HUES64 (cell line): ENCODE measurements at regions not wholly inside any gene's neighbourhood (a gene's known extent, or its start where the extent isn't known, plus 50 kb on each side); places are given as distances from the start of the nearest gene placed in this dataset.

ENCODE experiments used
- H3K27ac ChIP-seq: 2 replicates; pipeline ENCODE4 v1.7.0; 2013; ENCODE audit warnings: low read depth, low read length, inconsistent platforms
- H3K27me3 ChIP-seq: 2 replicates; pipeline ENCODE4 v1.6.1; 2013; ENCODE audit warnings: mild to moderate bottlenecking, low read length; ENCODE audit not compliant: insufficient read depth
- H3K36me3 ChIP-seq: 2 replicates; pipeline ENCODE4 v1.6.1; 2013; ENCODE audit warnings: mild to moderate bottlenecking, low read length; ENCODE audit not compliant: insufficient read depth
- H3K4me1 ChIP-seq: 2 replicates; pipeline ENCODE4 v1.6.1; 2013; ENCODE audit warnings: mild to moderate bottlenecking, low read length, moderate library complexity; ENCODE audit not compliant: insufficient read depth
- H3K4me3 ChIP-seq: 2 replicates; pipeline ENCODE4 v1.5.1; 2013; ENCODE audit warnings: mild to moderate bottlenecking, low read length, moderate library complexity
- H3K9ac ChIP-seq: 2 replicates; pipeline ENCODE4 v1.6.1; 2013; ENCODE audit warnings: mild to moderate bottlenecking, low read depth, low read length
- H3K9me3 ChIP-seq: 2 replicates; pipeline ENCODE4 v1.6.1; 2013; ENCODE audit warnings: low read depth, low read length; ENCODE audit not compliant: insufficient read depth
- WGBS: fragments of 150-250, 120-280 bp; methylation state at CpG from one replicate; pipeline ENCODE4 v1.1.7; 2013; ENCODE audit warnings: missing lambda C conversion rate; 5-methylcytosine and 5-hydroxymethylcytosine counted together

DNA sequence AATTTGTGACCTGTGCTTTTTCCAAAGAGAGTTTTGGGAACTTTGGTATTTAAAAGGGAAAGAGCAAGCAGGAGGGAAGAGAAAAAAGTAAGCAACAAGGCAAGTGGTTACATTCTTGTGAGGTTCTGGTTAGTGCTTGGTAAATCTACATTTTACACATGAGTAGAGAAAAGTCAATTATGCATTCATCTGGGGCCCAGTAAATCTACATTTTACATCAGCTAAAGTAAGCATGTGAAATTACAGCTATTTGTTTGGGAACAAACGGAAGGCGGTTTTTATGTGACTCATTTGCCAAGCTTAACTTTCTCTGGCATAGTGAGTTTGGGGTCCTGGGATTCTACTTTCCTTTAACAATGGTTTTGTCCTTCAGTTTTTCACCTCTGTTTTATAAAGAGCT lies 102.2 kb downstream of the SNX18 start:
- 54% methylated on average over 2 of the region's 2 CpGs for WGBS

GRCh38 chr5:54616518-54617220 lies 99.1 kb downstream of the SNX18 start:
- 95% methylated on average over 7 of the region's 8 CpGs for WGBS
- Histone ChIP-seq H3K9ac (no peak overlapping the region), H3K4me1 (no peaks in the 10 kb centered on the region)

More for the DNA sequence above, 102.2 kb downstream of the SNX18 start:
- Histone ChIP-seq H3K4me3 (no peak overlapping the region), H3K27ac (no peak overlapping the region), H3K4me1 (no peaks in the 10 kb centered on the region), H3K9ac (no peak overlapping the region), H3K27me3 (no peaks in the 10 kb centered on the region), H3K36me3 (no peaks in the 10 kb centered on the region), H3K9me3 (no peaks in the 10 kb centered on the region)

DNA sequence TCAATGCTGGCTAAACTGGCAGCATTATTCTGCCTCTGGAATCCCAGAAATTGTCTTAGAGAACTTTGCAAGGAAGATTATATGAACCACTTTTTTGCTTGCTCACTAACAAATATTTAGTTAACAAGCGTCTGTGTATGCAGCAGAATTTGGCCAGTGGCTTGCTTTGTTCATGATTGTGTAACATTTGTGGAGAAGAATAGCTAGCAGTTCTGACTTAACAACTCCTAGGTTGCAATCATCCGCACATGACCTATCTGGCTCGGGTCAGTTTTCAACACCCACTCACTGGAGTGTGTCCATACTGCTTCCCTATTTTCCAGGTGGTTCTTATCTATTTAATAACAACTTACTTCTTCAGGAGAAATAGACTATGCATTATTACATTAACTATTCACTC lies 98.5 kb downstream of the SNX18 start:
- Histone ChIP-seq H3K36me3 (no peaks in the 10 kb centered on the region), H3K27me3 (no peaks in the 10 kb centered on the region), H3K9ac (no peak overlapping the region), H3K4me1 (no peaks in the 10 kb centered on the region), H3K9me3 (no peaks in the 10 kb centered on the region), H3K27ac (no peak overlapping the region), H3K4me3 (no peak overlapping the region)
- WGBS, result 65% methylated on average over 3 of the region's 3 CpGs

More at GRCh38 chr5:54616518-54617220, 99.1 kb downstream of the SNX18 start:
- H3K4me3 ChIP-seq, result no peak overlapping the region
- no peaks in the 10 kb centered on the region for H3K27me3 ChIP-seq
- H3K27ac ChIP-seq, result no peak overlapping the region
- no peaks in the 10 kb centered on the region for H3K36me3 ChIP-seq
- no peaks in the 10 kb centered on the region for H3K9me3 ChIP-seq

DNA sequence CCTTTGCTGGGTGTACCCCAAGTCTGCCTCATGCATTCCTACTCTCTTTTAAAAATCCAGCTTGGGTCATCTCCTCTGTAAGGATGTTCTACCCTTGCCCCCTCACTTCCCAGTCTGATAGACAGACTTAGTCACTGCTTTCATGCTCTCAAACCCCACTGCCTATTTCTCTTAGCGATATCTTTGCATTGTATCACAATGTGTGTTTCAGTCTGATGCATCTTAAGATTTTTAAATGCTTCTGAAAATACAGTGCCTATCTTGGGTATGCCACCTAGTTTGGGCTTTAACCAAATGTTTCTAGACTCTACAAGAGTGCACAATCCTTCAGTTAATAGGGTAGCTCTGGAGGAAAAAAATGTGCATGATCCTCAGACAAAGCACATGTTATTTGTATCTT lies 97.8 kb downstream of the SNX18 start:
- no peak overlapping the region for H3K4me3 ChIP-seq
- H3K27me3 ChIP-seq, result no peaks in the 10 kb centered on the region
- H3K9ac ChIP-seq, result no peak overlapping the region
- H3K36me3 ChIP-seq, result no peaks in the 10 kb centered on the region
- no peaks in the 10 kb centered on the region for H3K4me1 ChIP-seq
- H3K9me3 ChIP-seq, result no peaks in the 10 kb centered on the region
- WGBS, result 100% methylated on average over 1 of the region's 1 CpG
- no peak overlapping the region for H3K27ac ChIP-seq

GRCh38 chr5:54612711-54613110 lies 95.2 kb downstream of the SNX18 start:
- Histone ChIP-seq H3K36me3 (no peaks in the 10 kb centered on the region), H3K4me1 (no peaks in the 10 kb centered on the region), H3K27me3 (no peaks in the 10 kb centered on the region), H3K4me3 (no peak overlapping the region), H3K27ac (no peak overlapping the region), H3K9ac (no peak overlapping the region), H3K9me3 (no peaks in the 10 kb centered on the region)
- 95% methylated on average over 5 of the region's 5 CpGs for WGBS

DNA sequence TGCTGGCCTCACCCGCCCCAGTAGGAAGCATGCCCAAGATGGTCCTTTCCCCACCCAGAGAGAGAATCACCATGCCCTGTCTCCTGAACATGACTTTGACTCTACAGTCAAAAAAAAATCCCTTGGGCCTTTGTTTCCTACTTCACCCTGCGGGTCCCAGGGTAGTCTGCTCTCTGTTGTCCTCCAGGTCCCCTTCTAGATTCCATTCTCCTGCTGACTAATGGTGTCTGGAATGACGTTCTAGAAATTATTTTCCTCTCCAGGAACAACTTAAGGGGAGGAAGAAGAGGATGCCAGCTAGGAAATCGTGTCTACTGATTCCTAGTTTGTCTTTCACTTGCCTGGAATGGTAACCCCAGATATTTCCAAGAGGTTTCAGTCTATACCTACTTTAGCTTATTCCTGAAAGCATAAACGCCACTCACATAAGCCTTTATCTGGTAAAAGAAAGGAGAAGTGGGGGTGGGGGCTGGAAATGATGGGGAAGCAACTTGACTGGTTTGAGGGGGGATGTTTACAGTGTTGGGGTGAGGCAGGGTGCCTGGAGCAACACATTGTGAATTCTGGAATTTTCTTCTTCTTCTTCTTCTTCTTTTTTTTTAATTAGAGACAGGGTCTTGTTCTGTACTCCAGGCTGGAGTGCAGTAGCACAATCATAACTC lies 93.9 kb downstream of the SNX18 start:
- Histone ChIP-seq H3K4me1 (no peaks in the 10 kb centered on the region), H3K9me3 (no peaks in the 10 kb centered on the region), H3K27ac (no peak overlapping the region), H3K4me3 (no peak overlapping the region), H3K9ac (no peak overlapping the region), H3K36me3 (no peaks in the 10 kb centered on the region), H3K27me3 (no peaks in the 10 kb centered on the region)
- WGBS, result 68% methylated on average over 3 of the region's 5 CpGs

- no peak overlapping the region for H3K4me3 ChIP-seq
- H3K27ac ChIP-seq, result no peak overlapping the region
- WGBS, result 75% methylated on average over 3 of the region's 6 CpGs
- no peaks in the 10 kb centered on the region for H3K27me3 ChIP-seq
- H3K4me1 ChIP-seq, result no peaks in the 10 kb centered on the region
- no peak overlapping the region for H3K9ac ChIP-seq
- no peaks in the 10 kb centered on the region for H3K9me3 ChIP-seq
- no peaks in the 10 kb centered on the region for H3K36me3 ChIP-seq
Observed at GRCh38 chr5:54610197-54610944, 92.8 kb downstream of the SNX18 start.

GRCh38 chr5:54608423-54609085 lies 91.0 kb downstream of the SNX18 start:
- 85% methylated on average over 3 of the region's 3 CpGs for WGBS
- no peaks in the 10 kb centered on the region for H3K4me1 ChIP-seq
- no peaks in the 10 kb centered on the region for H3K27me3 ChIP-seq
- H3K9me3 ChIP-seq, result no peaks in the 10 kb centered on the region
- no peak overlapping the region for H3K4me3 ChIP-seq
- H3K9ac ChIP-seq, result no peak overlapping the region
- no peaks in the 10 kb centered on the region for H3K36me3 ChIP-seq
- no peak overlapping the region for H3K27ac ChIP-seq

DNA sequence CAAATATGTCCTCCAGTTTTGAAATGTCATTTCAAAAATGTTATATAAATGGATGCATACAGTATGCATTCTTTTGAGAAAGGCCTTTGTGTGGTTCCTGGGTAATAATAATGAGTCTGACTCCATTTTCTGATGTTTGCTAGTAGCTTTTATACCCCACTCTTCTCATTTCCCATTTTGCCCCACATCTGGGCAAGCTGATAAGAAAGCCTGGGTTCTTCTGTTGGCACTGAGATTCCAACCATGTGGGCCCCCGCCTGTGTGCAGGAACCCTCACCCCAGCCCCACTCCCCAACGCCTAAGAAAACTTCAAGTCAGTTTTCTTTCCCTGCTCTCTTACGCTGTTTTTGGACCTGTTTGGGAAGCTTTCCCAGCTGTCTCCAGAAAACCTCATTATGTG lies 89.4 kb downstream of the SNX18 start:
- Histone ChIP-seq H3K9me3 (no peaks in the 10 kb centered on the region), H3K27ac (no peak overlapping the region), H3K27me3 (no peaks in the 10 kb centered on the region), H3K4me1 (no peaks in the 10 kb centered on the region), H3K4me3 (no peak overlapping the region), H3K36me3 (no peaks in the 10 kb centered on the region), H3K9ac (no peak overlapping the region)
- WGBS, result 94% methylated on average over 3 of the region's 3 CpGs

DNA sequence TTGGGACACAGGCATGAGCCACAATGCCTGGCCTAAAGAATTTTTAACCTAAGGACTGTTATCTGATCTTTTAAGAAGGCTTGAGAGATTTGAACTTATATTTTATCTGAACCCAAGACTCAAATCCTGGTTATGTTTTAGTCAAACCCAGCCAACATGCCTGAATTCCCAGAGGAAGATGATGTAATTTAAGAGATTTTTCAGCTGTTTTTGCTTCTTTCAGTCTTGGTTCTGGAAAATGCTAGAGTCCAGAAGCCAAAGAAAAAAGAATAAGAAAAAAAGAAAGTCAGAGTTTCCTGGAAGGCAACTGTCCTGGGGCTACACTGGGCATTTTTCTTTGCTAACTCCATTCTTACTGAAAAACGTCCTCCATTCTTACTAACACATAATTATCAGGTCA lies 85.8 kb downstream of the SNX18 start:
- Histone ChIP-seq H3K27me3 (no peaks in the 10 kb centered on the region), H3K4me1 (no peaks in the 10 kb centered on the region), H3K4me3 (no peak overlapping the region), H3K9ac (no peak overlapping the region), H3K9me3 (no peaks in the 10 kb centered on the region), H3K27ac (no peak overlapping the region), H3K36me3 (no peaks in the 10 kb centered on the region)
- WGBS, result 62% methylated on average over 1 of the region's 1 CpG

DNA sequence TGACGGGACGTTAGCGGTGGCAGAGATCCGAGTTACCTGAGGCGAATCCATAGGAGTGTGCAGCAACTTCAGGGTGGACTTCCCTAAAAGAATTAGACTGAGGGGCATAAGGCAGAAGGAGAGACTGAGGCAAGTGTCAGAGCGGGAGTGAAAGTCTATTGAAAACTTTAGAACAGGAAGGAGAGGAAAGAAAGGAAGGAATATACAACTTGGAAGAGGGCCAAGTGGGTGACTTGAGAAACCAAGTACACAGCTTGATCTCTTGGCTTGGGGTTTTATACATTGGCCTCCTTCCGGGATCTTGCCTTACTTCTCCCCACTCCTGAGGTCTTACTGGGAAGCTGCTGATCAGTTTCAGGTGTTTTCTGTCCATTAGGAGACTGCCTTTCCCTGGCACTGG lies 84.9 kb downstream of the SNX18 start:
- Histone ChIP-seq H3K27ac (no peak overlapping the region), H3K4me3 (no peak overlapping the region), H3K27me3 (no peaks in the 10 kb centered on the region), H3K9me3 (peaks cover 3% of the 10 kb centered on the region; the same call in 1 of the 2 replicates), H3K9ac (no peak overlapping the region), H3K36me3 (no peaks in the 10 kb centered on the region), H3K4me1 (no peaks in the 10 kb centered on the region)
- 92% methylated on average over 7 of the region's 7 CpGs for WGBS
